Chondrocyte (in vitro differentiated cells): ENCODE measurements at regions not wholly inside any gene's neighbourhood (a gene's known extent, or its start where the extent isn't known, plus 50 kb on each side); places are given as distances from the start of the nearest gene placed in this dataset.
A peak's percentile ranks its signal among the peaks of the same experiment; 100 is the strongest.

ENCODE experiments used
- DNase-seq: peaks from one replicate; pipeline ENCODE4 v3.0.0; 2021; ENCODE audit warnings: mixed read lengths, low spot score
- H3K27ac Mint-ChIP-seq: one replicate; pipeline ENCODE4 v1.8.0; 2021; ENCODE audit warnings: mild to moderate bottlenecking, moderate library complexity, mixed read lengths; ENCODE audit not compliant: unreplicated experiment
- H3K27me3 Mint-ChIP-seq: 2 replicates; pipeline ENCODE4 v1.8.0; 2021; ENCODE audit warnings: low read depth, mixed read lengths
- H3K36me3 Mint-ChIP-seq: 2 replicates; pipeline ENCODE4 v1.8.0; 2021; ENCODE audit warnings: low read depth, mixed read lengths
- H3K4me1 Mint-ChIP-seq: 2 replicates; pipeline ENCODE4 v1.8.0; 2021; ENCODE audit warnings: low read depth, mild to moderate bottlenecking, mixed read lengths
- H3K4me3 Mint-ChIP-seq: one replicate; pipeline ENCODE4 v1.8.0; 2021; ENCODE audit warnings: mild to moderate bottlenecking, moderate library complexity, mixed read lengths; ENCODE audit not compliant: unreplicated experiment
- H3K9me3 Mint-ChIP-seq: 2 replicates; pipeline ENCODE4 v1.8.0; 2021; ENCODE audit warnings: low read depth, mixed read lengths
- CTCF ChIP-seq: fragments of 200-600 bp; sonication (generic); IDR thresholded peaks from 2 replicates; pipeline ENCODE4 v1.5.0; 2021; ENCODE audit warnings: antibody characterized with exemption, mild to moderate bottlenecking, moderate library complexity

GRCh38 chr10:3548702-3549101, 236.3 kb downstream of the KLF6 start:
- peak overlapping the region; percentile 87 for H3K27ac Mint-ChIP-seq
- no peak for DNase-seq
- no peak overlapping the region for H3K4me3 Mint-ChIP-seq
- no peak for TF ChIP-seq CTCF
- H3K4me1 Mint-ChIP-seq = peaks cover 31% of the 10 kb centered on the region
- H3K36me3 Mint-ChIP-seq = peaks cover 2% of the 10 kb centered on the region
- peaks cover 2% of the 10 kb centered on the region for H3K9me3 Mint-ChIP-seq
- H3K27me3 Mint-ChIP-seq = no peaks in the 10 kb centered on the region

GRCh38 chr10:3548076-3548475, 236.9 kb downstream of the KLF6 start:
- peak overlapping the region; percentile 87 for H3K27ac Mint-ChIP-seq
- no peaks in the 10 kb centered on the region for H3K27me3 Mint-ChIP-seq
- peaks cover 31% of the 10 kb centered on the region for H3K4me1 Mint-ChIP-seq
- DNase-seq = no peak
- no peak overlapping the region for H3K4me3 Mint-ChIP-seq
- peaks cover 2% of the 10 kb centered on the region for H3K9me3 Mint-ChIP-seq
- no peak for TF ChIP-seq CTCF
- H3K36me3 Mint-ChIP-seq = peaks cover 2% of the 10 kb centered on the region

GRCh38 chr10:3544561-3544960, 240.4 kb downstream of the KLF6 start:
- peaks cover 45% of the 10 kb centered on the region for H3K4me1 Mint-ChIP-seq
- no peak overlapping the region for H3K27ac Mint-ChIP-seq
- peak; percentile 63 for DNase-seq
- H3K4me3 Mint-ChIP-seq = no peak overlapping the region
- no peak for TF ChIP-seq CTCF
- H3K9me3 Mint-ChIP-seq = peaks cover 2% of the 10 kb centered on the region
- peaks cover 2% of the 10 kb centered on the region for H3K36me3 Mint-ChIP-seq
- no peaks in the 10 kb centered on the region for H3K27me3 Mint-ChIP-seq

- peak overlapping the region; percentile 85 for H3K27ac Mint-ChIP-seq
- TF ChIP-seq CTCF = peak; percentile 26
- no peaks in the 10 kb centered on the region for H3K27me3 Mint-ChIP-seq
- H3K36me3 Mint-ChIP-seq = no peaks in the 10 kb centered on the region
- H3K4me3 Mint-ChIP-seq = no peak overlapping the region
- H3K4me1 Mint-ChIP-seq = peaks cover 41% of the 10 kb centered on the region
- peak; percentile 53 for DNase-seq
- peaks cover 2% of the 10 kb centered on the region for H3K9me3 Mint-ChIP-seq
Observed at GRCh38 chr10:3542185-3542611, 242.8 kb downstream of the KLF6 start.

- peak overlapping the region; percentile 99 for H3K27ac Mint-ChIP-seq
- no peak overlapping the region for H3K4me3 Mint-ChIP-seq
- no peaks in the 10 kb centered on the region for H3K9me3 Mint-ChIP-seq
- peak; percentile 51 for DNase-seq
- TF ChIP-seq CTCF = no peak
- H3K4me1 Mint-ChIP-seq = peaks cover 41% of the 10 kb centered on the region
- H3K36me3 Mint-ChIP-seq = no peaks in the 10 kb centered on the region
- no peaks in the 10 kb centered on the region for H3K27me3 Mint-ChIP-seq
Observed at GRCh38 chr10:3539696-3540383, 245.2 kb downstream of the KLF6 start.
